WTC11 (cell line): ENCODE measurements at regions not wholly inside any gene's neighbourhood (a gene's known extent, or its start where the extent isn't known, plus 50 kb on each side); places are given as distances from the start of the nearest gene placed in this dataset.

ENCODE experiments used
- ATAC-seq: fragments of 200-7000 bp; cut with Tn5 transposase; 2 replicates; pipeline ENCODE4 v1.10.0; 2021; ENCODE audit warnings: mild to moderate bottlenecking, moderate library complexity
- CTCF ChIA-PET: fragments of 300-600 bp; sonication (Branson Sonifier 250); formaldehyde crosslinking; loops from one replicate; lab custom pipeline; 2021; ENCODE audit warnings: antibody characterized with exemption; lab: Charles Lee
- POLR2A ChIA-PET: fragments of 350-600 bp; sonication (Branson Sonifier 250); formaldehyde crosslinking; loops from one replicate; lab custom pipeline; 2021; ENCODE audit warnings: antibody characterized with exemption; lab: Charles Lee
- DNase-seq: peaks from one replicate; pipeline ENCODE4 v3.0.0; 2021; ENCODE audit warnings: low spot score
- H3K27ac Mint-ChIP-seq: 2 replicates; pipeline ENCODE4 v1.8.0; 2021; ENCODE audit warnings: mixed read lengths
- H3K27me3 Mint-ChIP-seq: 2 replicates; pipeline ENCODE4 v1.8.0; 2021; ENCODE audit warnings: low read depth, mild to moderate bottlenecking, moderate library complexity, mixed read lengths
- H3K36me3 Mint-ChIP-seq: 2 replicates; pipeline ENCODE4 v1.8.0; 2021; ENCODE audit warnings: mixed read lengths
- H3K4me1 Mint-ChIP-seq: 2 replicates; pipeline ENCODE4 v1.8.0; 2022; ENCODE audit warnings: mixed read lengths
- H3K4me3 Mint-ChIP-seq: 2 replicates; pipeline ENCODE4 v1.8.0; 2021; ENCODE audit warnings: mild to moderate bottlenecking, moderate library complexity, mixed read lengths
- H3K9me3 Mint-ChIP-seq: 2 replicates; pipeline ENCODE4 v1.8.0; 2021; ENCODE audit warnings: mixed read lengths
- AR ChIP-seq: fragments of 250-450 bp; sonication (Bioruptor Pico); IDR thresholded peaks from 2 replicates; pipeline ENCODE4 v1.9.0; 2021; ENCODE audit warnings: mild to moderate bottlenecking
- ARID4B ChIP-seq: sonication (generic); formaldehyde crosslinking; IDR thresholded peaks from 2 replicates; pipeline ENCODE4 v1.8.0; 2023; ENCODE audit warnings: missing genetic modification reagents, mild to moderate bottlenecking, borderline replicate concordance
- ATF1 ChIP-seq: sonication (generic); formaldehyde crosslinking; IDR thresholded peaks from 2 replicates; pipeline ENCODE4 v1.8.1; 2023; ENCODE audit warnings: mild to moderate bottlenecking, moderate library complexity, missing genetic modification reagents
- ATF3 ChIP-seq: sonication (generic); formaldehyde crosslinking; conservative IDR thresholded peaks from 2 replicates; pipeline ENCODE4 v1.8.1; 2022; ENCODE audit warnings: mild to moderate bottlenecking, missing genetic modification reagents
- CTCF ChIP-seq: fragments of 200-600 bp; IDR thresholded peaks from 2 replicates; pipeline ENCODE4 v1.8.0; 2022; ENCODE audit warnings: antibody characterized with exemption
- EMX1 ChIP-seq: fragments of 250-450 bp; sonication (Bioruptor Pico); IDR thresholded peaks from 2 replicates; pipeline ENCODE4 v1.8.0; 2021; ENCODE audit warnings: mild to moderate bottlenecking
- ERG ChIP-seq: fragments of 250-450 bp; sonication (Bioruptor Pico); IDR thresholded peaks from 2 replicates; pipeline ENCODE4 v1.8.0; 2021; ENCODE audit warnings: mild to moderate bottlenecking
- FOXP1 ChIP-seq: sonication (generic); formaldehyde crosslinking; IDR thresholded peaks from 2 replicates; pipeline ENCODE4 v1.8.0; 2022; ENCODE audit warnings: missing genetic modification reagents, mild to moderate bottlenecking, moderate library complexity, borderline replicate concordance
- GTF2I ChIP-seq: fragments of 250-450 bp; sonication (Bioruptor Pico); conservative IDR thresholded peaks from 2 replicates; pipeline ENCODE4 v1.4.0; 2021; ENCODE audit warnings: mild to moderate bottlenecking
- JAZF1 ChIP-seq: fragments of 250-450 bp; sonication (Bioruptor Pico); IDR thresholded peaks from 2 replicates; pipeline ENCODE4 v1.9.0; 2021; ENCODE audit warnings: moderate library complexity, mild to moderate bottlenecking, inconsistent platforms
- SOX15 ChIP-seq: fragments of 250-450 bp; sonication (Bioruptor Pico); IDR thresholded peaks from 2 replicates; pipeline ENCODE4 v1.9.0; 2021; ENCODE audit warnings: mild to moderate bottlenecking
- SP1 ChIP-seq: sonication (generic); formaldehyde crosslinking; conservative IDR thresholded peaks from 2 replicates; pipeline ENCODE4 v1.8.1; 2022; ENCODE audit warnings: missing genetic modification reagents
- TP53 ChIP-seq: sonication (generic); formaldehyde crosslinking; IDR thresholded peaks from 2 replicates; pipeline ENCODE4 v1.8.1; 2023; ENCODE audit warnings: mild to moderate bottlenecking, missing genetic modification reagents
- USF1 ChIP-seq: sonication (generic); formaldehyde crosslinking; IDR thresholded peaks from 2 replicates; pipeline ENCODE4 v1.8.0; 2022; ENCODE audit warnings: mild to moderate bottlenecking, missing genetic modification reagents
- ZBTB21 ChIP-seq: sonication (generic); formaldehyde crosslinking; IDR thresholded peaks from 2 replicates; pipeline ENCODE4 v1.8.1; 2023; ENCODE audit warnings: mild to moderate bottlenecking, missing genetic modification reagents, borderline replicate concordance
- ZNF121 ChIP-seq: sonication (generic); formaldehyde crosslinking; IDR thresholded peaks from 2 replicates; pipeline ENCODE4 v1.8.0; 2023; ENCODE audit warnings: missing genetic modification reagents
- ZNF232 ChIP-seq: sonication (generic); formaldehyde crosslinking; IDR thresholded peaks from 2 replicates; pipeline ENCODE4 v1.8.0; 2022; ENCODE audit warnings: mild to moderate bottlenecking, missing genetic modification reagents
- ZNF512 ChIP-seq: sonication (generic); formaldehyde crosslinking; IDR thresholded peaks from 2 replicates; pipeline ENCODE4 v1.8.1; 2022; ENCODE audit warnings: missing genetic modification reagents, borderline replicate concordance

GRCh38 chr6:133160536-133160935 lies 80.6 kb upstream of the EYA4 start:
- DNase-seq = no peak
- TF ChIP-seq JAZF1 (CRISPR knock-in tag) = no peak
- TF ChIP-seq ZBTB21 = no peak
- no peak for TF ChIP-seq USF1 (CRISPR knock-in tag)
- no peak for TF ChIP-seq GTF2I (CRISPR knock-in tag)
- no peak for TF ChIP-seq ATF1 (CRISPR knock-in tag)
- no peak for TF ChIP-seq AR (CRISPR knock-in tag)
- TF ChIP-seq SOX15 (CRISPR knock-in tag) = no peak
- TF ChIP-seq TP53 (CRISPR knock-in tag) = no peak
- no peak for TF ChIP-seq ZNF232 (CRISPR knock-in tag)
- no peak for TF ChIP-seq EMX1
- no peak for TF ChIP-seq CTCF
- TF ChIP-seq ZNF512 (CRISPR knock-in tag) = no peak
- TF ChIP-seq ARID4B (CRISPR knock-in tag) = no peak
- TF ChIP-seq ZNF121 (CRISPR knock-in tag) = no peak

GRCh38 chr6:133165235-133165634 lies 75.9 kb upstream of the EYA4 start:
- no peaks in the 10 kb centered on the region for H3K36me3 Mint-ChIP-seq
- H3K9me3 Mint-ChIP-seq = 0 out of 2 replicates have a peak, but pooled peaks cover 3% of the 10 kb centered on the region
- CTCF ChIA-PET = no interaction called here
- POLR2A ChIA-PET = no interaction called here
- peaks cover 20% of the 10 kb centered on the region for H3K4me1 Mint-ChIP-seq
- DNase-seq = no peak
- no peak overlapping the region for H3K4me3 Mint-ChIP-seq
- ATAC-seq = no peak
- H3K27me3 Mint-ChIP-seq = no peaks in the 10 kb centered on the region
- TF ChIP-seq ERG (CRISPR knock-in tag) = no peak
- no peak for TF ChIP-seq EMX1
- TF ChIP-seq ARID4B (CRISPR knock-in tag) = no peak
- no peak for TF ChIP-seq ATF3
- no peak for TF ChIP-seq FOXP1
- TF ChIP-seq SP1 (CRISPR knock-in tag) = no peak
- TF ChIP-seq, all 79 proteins: peak for 0
- no peak overlapping the region for H3K27ac Mint-ChIP-seq

More at GRCh38 chr6:133160536-133160935, 80.6 kb upstream of the EYA4 start:
- ChIA-PET POLR2A (no interaction called here), CTCF (no interaction called here)
- Mint-ChIP-seq H3K27me3 (no peaks in the 10 kb centered on the region), H3K9me3 (peaks cover 8% of the 10 kb centered on the region; the same call in 1 of the 2 replicates), H3K4me1 (peaks cover 16% of the 10 kb centered on the region), H3K36me3 (no peaks in the 10 kb centered on the region; the same call in 1 of the 2 replicates), H3K27ac (no peak overlapping the region), H3K4me3 (no peak overlapping the region)
- ATAC-seq = no peak
